HepG2 (cell line): ENCODE measurements at regions not wholly inside any gene's neighbourhood (a gene's known extent, or its start where the extent isn't known, plus 50 kb on each side); places are given as distances from the start of the nearest gene placed in this dataset.

Source experiments
- ATAC-seq: fragments of 200-7000 bp; cut with Tn5 transposase; 3 replicates; pipeline ENCODE4 v1.9.1; 2020; ENCODE audit warnings: mild to moderate bottlenecking, moderate library complexity
- BruUV-seq: library from RNA; stranded (reverse); fragments of 400-500 nt; replicated peaks from 2 replicates; lab custom pipeline; 2021; lab: Mats Ljungman, UMichigan
- CTCF ChIA-PET: fragments of 300-600 bp; formaldehyde crosslinking; extraction: SDS; loops from one replicate; lab custom pipeline; 2021; ENCODE audit warnings: low total read pairs, inconsistent platforms, low intra/inter-chr PET ratio; lab: Yijun Ruan, JAX
- POLR2A ChIA-PET: fragments of 350-600 bp; sonication (Branson Sonifier 250); formaldehyde crosslinking; loops from one replicate; lab custom pipeline; 2020; ENCODE audit warnings: antibody characterized with exemption, inconsistent platforms; lab: Yijun Ruan, JAX
- DNase-seq: peaks from one replicate; pipeline ENCODE4 v3.0.0-alpha.2; 2015; ENCODE audit warnings: low spot score
- FAIRE-seq: peaks from 3 replicates; lab custom pipeline; 2011; peaks lifted over from hg19 to GRCh38; lab: Jason Lieb, UNC
- H2AFZ ChIP-seq: one replicate; pipeline ENCODE4 v1.6.1; 2011; ENCODE audit warnings: low read length, inconsistent platforms
- H3K27ac ChIP-seq: fragments of 300-600 bp; 3 replicates; pipeline ENCODE4 v1.8.0; 2011; ENCODE audit warnings: mixed run types, mild to moderate bottlenecking, mixed read lengths, low read length, inconsistent platforms; ENCODE audit not compliant: insufficient read depth; ENCODE audit errors: extremely low read length
- H3K27me3 ChIP-seq, 2 experiments: fragments of 200-600 bp in 1 of 2; 2 replicates in 1 of 2; 3 replicates in 1 of 2; pipeline versions ENCODE4 v1.6.0 to v1.8.0; 2011; ENCODE audit warnings: low read length in 2 of 2, mild to moderate bottlenecking in 2 of 2, moderate library complexity in 2 of 2, inconsistent platforms in 1 of 2; ENCODE audit not compliant: insufficient read depth in 2 of 2, control insufficient read depth in 1 of 2
- H3K36me3 ChIP-seq, 2 experiments: fragments of 200-600 bp in 1 of 2; replicated peaks in 1 of 2; 2 replicates in 1 of 2; 3 replicates in 1 of 2; pipeline versions ENCODE4 v1.5.1 to v1.8.0; 2011; ENCODE audit warnings: low read length in 2 of 2, inconsistent platforms in 1 of 2; ENCODE audit not compliant: insufficient read depth in 2 of 2, control insufficient read depth in 1 of 2
- H3K4me1 ChIP-seq: 2 replicates; pipeline ENCODE4 v1.5.1; 2012; ENCODE audit warnings: low read length, inconsistent platforms; ENCODE audit not compliant: insufficient read depth
- H3K4me2 ChIP-seq: 2 replicates; pipeline ENCODE4 v1.6.0; 2011; ENCODE audit warnings: low read depth, low read length, inconsistent platforms
- H3K4me3 ChIP-seq, 3 experiments: fragments of 200-600 bp in 1 of 3; sonication (generic), shearing (Covaris generic) in 1 of 3; replicated peaks in 1 of 3; 2 replicates each; pipeline ENCODE4 v1.5.1; 2011 to 2016; ENCODE audit warnings: low read length in 3 of 3, inconsistent platforms in 2 of 3, low read depth in 2 of 3, mild to moderate bottlenecking in 2 of 3, control low read depth in 1 of 3, mixed read lengths in 1 of 3; ENCODE audit not compliant: insufficient read depth in 1 of 3
- H3K79me2 ChIP-seq: one replicate; pipeline ENCODE4 v1.6.1; 2011; ENCODE audit warnings: low read length, inconsistent platforms; ENCODE audit not compliant: insufficient read depth
- H3K9ac ChIP-seq: 2 replicates; pipeline ENCODE4 v1.6.0; 2011; ENCODE audit warnings: mild to moderate bottlenecking, low read depth, low read length, inconsistent platforms; ENCODE audit not compliant: insufficient read depth
- H3K9me3 ChIP-seq: 2 replicates; pipeline ENCODE4 v1.5.1; 2012; ENCODE audit warnings: mild to moderate bottlenecking, low read length
- H4K20me1 ChIP-seq: 2 replicates; pipeline ENCODE4 v1.6.0; 2011; ENCODE audit warnings: inconsistent platforms, mild to moderate bottlenecking, low read length, moderate library complexity; ENCODE audit not compliant: insufficient read depth
- ARID5B ChIP-seq: IDR thresholded peaks from 2 replicates; pipeline ENCODE4 v1.4.0; 2020; ENCODE audit warnings: mild to moderate bottlenecking, missing genetic modification reagents
- GATAD2A ChIP-seq: IDR thresholded peaks from 2 replicates; pipeline ENCODE4 v1.6.1; 2016
- HMG20A ChIP-seq: IDR thresholded peaks from 2 replicates; pipeline ENCODE4 v1.6.1; 2016; ENCODE audit warnings: borderline replicate concordance
- HNF4A ChIP-seq: sonication (generic); formaldehyde crosslinking; IDR thresholded peaks from 2 replicates; pipeline ENCODE4 v1.4.0; 2020; ENCODE audit warnings: missing genetic modification reagents
- MAFG ChIP-seq: sonication (generic); formaldehyde crosslinking; IDR thresholded peaks from 2 replicates; pipeline ENCODE4 v1.5.1; 2020; ENCODE audit warnings: mild to moderate bottlenecking, missing genetic modification reagents
- RBAK ChIP-seq: sonication (generic); formaldehyde crosslinking; IDR thresholded peaks from 2 replicates; pipeline ENCODE4 v1.5.1; 2020; ENCODE audit warnings: mild to moderate bottlenecking, missing genetic modification reagents
- ZNF20 ChIP-seq: sonication (generic); formaldehyde crosslinking; IDR thresholded peaks from 2 replicates; pipeline ENCODE4 v1.4.0; 2020; ENCODE audit warnings: mild to moderate bottlenecking, moderate library complexity, missing genetic modification reagents
- ZNF317 ChIP-seq: sonication (generic); formaldehyde crosslinking; IDR thresholded peaks from 2 replicates; pipeline ENCODE4 v1.5.0; 2020; ENCODE audit warnings: mild to moderate bottlenecking, missing genetic modification reagents
- ZNF644 ChIP-seq: IDR thresholded peaks from 2 replicates; pipeline ENCODE4 v1.6.1; 2016; ENCODE audit warnings: low read depth
- ZNF652 ChIP-seq: IDR thresholded peaks from 2 replicates; pipeline ENCODE4 v1.6.1; 2016; ENCODE audit warnings: low read depth, borderline replicate concordance
- WGBS: methylation state at CpG from one replicate; pipeline ENCODE4 v1.1.6; 2017; ENCODE audit warnings: low lambda C conversion rate; 5-methylcytosine and 5-hydroxymethylcytosine counted together
- in situ Hi-C: cut with HindIII; loops from 2 replicates; pipeline ENCODE4 v1.10.0; 2017; ENCODE audit warnings: low pct_unique_long_range_greater_than_20kb; ENCODE audit not compliant: extremely low pct_ligation_motif_present
- intact Hi-C: fragments of 100-400 bp; cut with micrococcal nuclease; formaldehyde crosslinking; loops from one replicate; pipeline ENCODE4 v1.10.0; 2022; ENCODE audit not compliant: unreplicated experiment
- TF ChIP-seq, protein P1 (sequence below): sonication (generic); formaldehyde crosslinking; IDR thresholded peaks from 2 replicates; pipeline ENCODE4 v1.5.1; 2020; ENCODE audit warnings: mild to moderate bottlenecking, missing genetic modification reagents, moderate library complexity

DNA sequence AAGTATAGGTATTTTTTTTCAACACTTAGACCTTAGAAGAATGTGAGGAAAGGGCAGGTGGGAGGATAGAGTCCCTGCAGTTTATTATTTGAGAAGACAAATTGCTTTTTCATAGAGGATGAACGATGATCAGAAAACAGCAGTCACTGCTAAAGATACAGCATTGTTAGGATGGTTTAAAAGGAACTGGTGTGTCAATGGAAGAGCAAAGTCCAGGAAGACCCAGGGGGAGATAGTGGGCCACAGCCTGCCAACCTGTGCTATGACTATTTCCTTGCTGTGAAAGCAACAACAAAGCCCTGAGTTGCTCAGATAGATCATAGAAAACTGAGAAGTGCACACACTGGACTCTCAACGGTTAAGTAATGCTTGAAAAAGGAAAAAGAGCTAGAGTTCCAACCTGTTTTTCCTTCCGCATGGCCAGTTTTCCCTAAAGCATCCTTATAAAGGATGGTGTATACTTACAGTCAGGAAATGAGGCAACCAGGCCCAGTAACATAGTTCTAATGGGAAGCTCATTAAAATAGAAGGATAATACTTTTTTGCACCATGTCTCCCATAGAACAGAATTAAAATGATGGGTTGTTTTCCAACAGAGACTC lies 153.8 kb downstream of the CEMIP2 start:
- no peak overlapping the region for H2AFZ ChIP-seq
- ATAC-seq: peak; percentile 60
- H3K36me3 ChIP-seq: no peaks in the 10 kb centered on the region
- POLR2A ChIA-PET: no interaction called here
- no TSS peak for BruUV-seq
- 33% methylated on average over 3 of the region's 3 CpGs for WGBS
- no peaks in the 10 kb centered on the region for H3K27me3 ChIP-seq
- no peak for FAIRE-seq
- peak overlapping the region; percentile 16; the same call in 1 of the 2 replicates for H3K4me2 ChIP-seq
- peak; percentile 43 for DNase-seq
- no peak overlapping the region for H3K4me3 ChIP-seq
- CTCF ChIA-PET: no interaction called here
- in situ Hi-C loops (loop anchor here (5.0 kb wide), 1 partner anchor 153 kb away; the partner anchor contains the start of gene CEMIP2), intact Hi-C loops (loop anchor here (1.0 kb wide), 1 partner anchor 66 kb away; no protein-coding TSS in a partner anchor)
- no peak overlapping the region for H3K9ac ChIP-seq
- no peak for TF ChIP-seq RBAK
- peak; percentile 37; the same call in 1 of the 2 replicates for TF ChIP-seq ARID5B (CRISPR knock-in tag)
- 0 out of 2 replicates have a peak, but pooled peaks have one; percentile 35 for TF ChIP-seq GATAD2A (CRISPR knock-in tag)
- TF ChIP-seq ZNF644: peak; percentile 68; the same call in 1 of the 2 replicates
- peak; percentile 86 for TF ChIP-seq ZNF317 (CRISPR knock-in tag)
- TF ChIP-seq, protein P1, sequence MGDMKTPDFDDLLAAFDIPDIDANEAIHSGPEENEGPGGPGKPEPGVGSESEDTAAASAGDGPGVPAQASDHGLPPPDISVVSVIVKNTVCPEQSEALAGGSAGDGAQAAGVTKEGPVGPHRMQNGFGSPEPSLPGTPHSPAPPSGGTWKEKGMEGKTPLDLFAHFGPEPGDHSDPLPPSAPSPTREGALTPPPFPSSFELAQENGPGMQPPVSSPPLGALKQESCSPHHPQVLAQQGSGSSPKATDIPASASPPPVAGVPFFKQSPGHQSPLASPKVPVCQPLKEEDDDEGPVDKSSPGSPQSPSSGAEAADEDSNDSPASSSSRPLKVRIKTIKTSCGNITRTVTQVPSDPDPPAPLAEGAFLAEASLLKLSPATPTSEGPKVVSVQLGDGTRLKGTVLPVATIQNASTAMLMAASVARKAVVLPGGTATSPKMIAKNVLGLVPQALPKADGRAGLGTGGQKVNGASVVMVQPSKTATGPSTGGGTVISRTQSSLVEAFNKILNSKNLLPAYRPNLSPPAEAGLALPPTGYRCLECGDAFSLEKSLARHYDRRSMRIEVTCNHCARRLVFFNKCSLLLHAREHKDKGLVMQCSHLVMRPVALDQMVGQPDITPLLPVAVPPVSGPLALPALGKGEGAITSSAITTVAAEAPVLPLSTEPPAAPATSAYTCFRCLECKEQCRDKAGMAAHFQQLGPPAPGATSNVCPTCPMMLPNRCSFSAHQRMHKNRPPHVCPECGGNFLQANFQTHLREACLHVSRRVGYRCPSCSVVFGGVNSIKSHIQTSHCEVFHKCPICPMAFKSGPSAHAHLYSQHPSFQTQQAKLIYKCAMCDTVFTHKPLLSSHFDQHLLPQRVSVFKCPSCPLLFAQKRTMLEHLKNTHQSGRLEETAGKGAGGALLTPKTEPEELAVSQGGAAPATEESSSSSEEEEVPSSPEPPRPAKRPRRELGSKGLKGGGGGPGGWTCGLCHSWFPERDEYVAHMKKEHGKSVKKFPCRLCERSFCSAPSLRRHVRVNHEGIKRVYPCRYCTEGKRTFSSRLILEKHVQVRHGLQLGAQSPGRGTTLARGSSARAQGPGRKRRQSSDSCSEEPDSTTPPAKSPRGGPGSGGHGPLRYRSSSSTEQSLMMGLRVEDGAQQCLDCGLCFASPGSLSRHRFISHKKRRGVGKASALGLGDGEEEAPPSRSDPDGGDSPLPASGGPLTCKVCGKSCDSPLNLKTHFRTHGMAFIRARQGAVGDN (CRISPR knock-in tag): no peak
- peak; percentile 58 for TF ChIP-seq HNF4A (CRISPR knock-in tag)
- TF ChIP-seq ZNF20 (CRISPR knock-in tag): no peak
- TF ChIP-seq MAFG (CRISPR knock-in tag): no peak
- TF ChIP-seq ZNF652: peak; percentile 44; the same call in 1 of the 2 replicates
- peak; percentile 60 for TF ChIP-seq HMG20A
- H3K79me2 ChIP-seq: no peaks in the 10 kb centered on the region
- H4K20me1 ChIP-seq: no peaks in the 10 kb centered on the region
- H3K9me3 ChIP-seq: peaks cover 16% of the 10 kb centered on the region
- H3K4me1 ChIP-seq: peaks cover 29% of the 10 kb centered on the region
- H3K27ac ChIP-seq: no peak overlapping the region
